GM13976 (cell line): ENCODE measurements at regions not wholly inside any gene's neighbourhood (a gene's known extent, or its start where the extent isn't known, plus 50 kb on each side); places are given as distances from the start of the nearest gene placed in this dataset.

Source experiments
- DNase-seq: peaks from one replicate; pipeline ENCODE4 v3.0.0; 2012; ENCODE audit warnings: low spot score
- in situ Hi-C: fragments of 300-500 bp; cut with MboI; formaldehyde crosslinking; loops from one replicate; pipeline ENCODE4 v1.12.0; 2022; ENCODE audit warnings: low sequenced_read_pairs, mixed read lengths, inconsistent platforms; ENCODE audit not compliant: unreplicated experiment
- TF ChIP-seq, protein P1 (sequence below): IDR thresholded peaks from 2 replicates; pipeline ENCODE4 v1.5.1; 2012; ENCODE audit warnings: borderline replicate concordance, mild to moderate bottlenecking; ENCODE audit not compliant: insufficient read depth; ENCODE audit errors: extremely low read depth, missing control alignments, control extremely low read depth

DNA sequence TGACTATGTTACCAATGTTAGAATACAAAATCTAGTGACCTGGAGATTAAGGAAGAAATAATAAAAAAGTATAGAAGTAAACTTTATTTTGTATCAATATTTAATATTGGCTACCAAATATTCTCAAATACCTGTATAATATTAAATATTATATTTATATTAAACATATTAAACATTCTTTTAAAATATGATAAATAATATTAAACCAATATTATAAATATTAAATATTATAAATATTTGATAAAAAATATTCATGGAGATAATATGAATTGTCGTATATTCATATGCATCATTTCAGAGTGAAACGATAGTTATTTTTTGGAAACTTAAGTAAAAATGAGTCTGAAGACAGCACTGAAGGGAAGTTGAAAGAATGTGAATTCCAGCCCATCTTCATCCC lies 571.2 kb upstream of the KLF12 start:
- in situ Hi-C loops, result no loop called here
- no peak for DNase-seq

DNA sequence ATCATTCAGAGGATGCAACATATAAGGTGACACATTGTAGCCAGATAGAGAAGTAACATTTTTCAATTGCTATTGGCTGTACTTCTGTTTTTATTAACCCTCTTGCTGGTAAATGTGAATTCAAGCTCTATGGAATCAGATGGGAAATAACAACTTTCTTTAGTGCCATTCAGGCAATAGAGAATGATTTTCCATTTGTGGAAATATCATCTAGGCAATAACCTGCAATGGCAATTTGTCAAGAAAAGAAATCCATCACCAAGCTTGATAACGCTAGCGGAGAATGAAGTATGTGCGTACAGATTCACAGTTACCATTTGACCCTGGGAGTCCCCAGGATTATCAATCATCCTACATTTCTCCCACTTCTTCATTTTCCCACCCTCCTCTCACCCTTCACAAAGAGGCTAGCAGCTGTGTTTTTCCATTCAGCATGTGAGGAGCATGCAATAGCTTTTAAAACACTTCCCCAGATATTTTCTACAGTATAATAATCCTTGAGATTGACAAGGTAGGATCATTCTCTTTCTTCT lies 569.7 kb upstream of the KLF12 start:
- TF ChIP-seq, protein P1, sequence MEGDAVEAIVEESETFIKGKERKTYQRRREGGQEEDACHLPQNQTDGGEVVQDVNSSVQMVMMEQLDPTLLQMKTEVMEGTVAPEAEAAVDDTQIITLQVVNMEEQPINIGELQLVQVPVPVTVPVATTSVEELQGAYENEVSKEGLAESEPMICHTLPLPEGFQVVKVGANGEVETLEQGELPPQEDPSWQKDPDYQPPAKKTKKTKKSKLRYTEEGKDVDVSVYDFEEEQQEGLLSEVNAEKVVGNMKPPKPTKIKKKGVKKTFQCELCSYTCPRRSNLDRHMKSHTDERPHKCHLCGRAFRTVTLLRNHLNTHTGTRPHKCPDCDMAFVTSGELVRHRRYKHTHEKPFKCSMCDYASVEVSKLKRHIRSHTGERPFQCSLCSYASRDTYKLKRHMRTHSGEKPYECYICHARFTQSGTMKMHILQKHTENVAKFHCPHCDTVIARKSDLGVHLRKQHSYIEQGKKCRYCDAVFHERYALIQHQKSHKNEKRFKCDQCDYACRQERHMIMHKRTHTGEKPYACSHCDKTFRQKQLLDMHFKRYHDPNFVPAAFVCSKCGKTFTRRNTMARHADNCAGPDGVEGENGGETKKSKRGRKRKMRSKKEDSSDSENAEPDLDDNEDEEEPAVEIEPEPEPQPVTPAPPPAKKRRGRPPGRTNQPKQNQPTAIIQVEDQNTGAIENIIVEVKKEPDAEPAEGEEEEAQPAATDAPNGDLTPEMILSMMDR, result no peak
- no peak for DNase-seq
- in situ Hi-C loops, result no loop called here

More for the DNA sequence above, 571.2 kb upstream of the KLF12 start:
- TF ChIP-seq, protein P1, result no peak

DNA sequence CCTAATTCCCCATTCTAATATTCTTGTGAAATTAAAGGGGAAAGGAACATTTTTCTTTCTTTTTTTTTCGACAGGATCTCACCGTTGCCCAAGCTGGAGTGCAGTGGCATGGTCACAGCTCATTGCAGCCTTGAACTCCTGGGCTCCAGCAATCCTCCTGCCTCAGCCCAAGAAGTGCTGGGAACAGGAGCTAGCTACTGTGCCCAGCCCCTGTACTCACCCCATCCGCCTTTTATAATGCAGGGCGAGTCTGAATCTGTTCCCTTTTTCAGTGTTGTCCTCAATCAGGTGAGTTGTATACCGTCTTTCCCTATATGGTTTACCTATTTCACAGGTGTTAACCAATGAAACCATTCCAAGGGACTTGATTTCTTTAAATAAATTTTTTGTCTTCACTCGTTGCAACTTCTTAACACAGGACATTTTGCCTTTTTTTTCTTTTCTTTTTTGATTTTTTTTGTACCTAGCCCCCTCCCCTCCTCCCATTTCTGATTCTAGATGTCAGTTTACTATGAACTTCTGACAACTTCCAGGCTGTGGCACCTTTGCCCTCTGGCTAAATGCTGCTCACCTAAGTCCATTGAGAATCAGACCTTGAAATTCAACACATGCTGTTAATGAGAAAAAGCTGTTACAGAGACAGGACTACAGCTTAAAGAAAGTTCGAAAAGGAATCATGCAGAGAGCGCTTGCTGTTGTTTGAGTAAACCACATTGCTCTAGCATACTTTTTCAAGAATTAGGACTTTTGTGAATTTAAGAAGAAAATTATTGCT lies 562.1 kb upstream of the KLF12 start:
- TF ChIP-seq, protein P1, result no peak
- in situ Hi-C loops, result no loop called here
- DNase-seq, result no peak

DNA sequence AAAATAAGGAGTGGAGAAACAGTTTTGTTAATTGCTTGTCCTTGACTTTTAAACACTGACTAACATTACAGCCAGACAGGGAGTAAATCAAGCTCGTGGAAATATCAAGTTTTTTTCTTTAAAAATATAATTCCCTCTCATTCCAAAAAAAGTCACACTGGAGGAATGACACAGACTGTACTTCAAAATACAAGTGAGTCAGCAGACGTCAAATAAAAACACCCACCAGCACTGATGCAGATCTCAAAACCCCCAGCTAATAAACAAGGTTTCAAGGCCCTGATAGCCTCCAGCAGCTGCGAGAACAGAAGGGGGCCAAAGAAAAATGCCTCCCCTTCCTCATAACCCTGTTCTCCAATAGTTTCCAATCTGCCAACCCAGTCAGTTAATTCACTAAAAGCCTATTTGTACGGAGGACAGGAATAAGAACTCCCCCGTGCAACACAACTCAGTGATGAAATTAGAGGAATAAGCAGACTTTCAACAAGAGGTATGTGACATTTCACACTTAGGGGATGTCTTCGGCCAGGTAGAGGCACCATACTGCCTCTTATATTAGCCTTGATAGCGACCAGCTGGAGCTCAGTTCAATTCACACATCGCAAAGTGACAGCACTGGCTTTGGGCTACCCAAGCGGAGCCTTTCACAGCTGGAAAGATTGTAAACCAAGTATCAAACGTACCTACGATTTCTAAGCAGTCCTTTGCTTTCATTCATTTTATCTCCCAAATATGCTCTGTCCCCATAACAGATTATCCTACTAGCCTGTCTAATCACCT lies 561.0 kb upstream of the KLF12 start:
- in situ Hi-C loops, result no loop called here
- TF ChIP-seq, protein P1, result no peak
- no peak for DNase-seq

DNA sequence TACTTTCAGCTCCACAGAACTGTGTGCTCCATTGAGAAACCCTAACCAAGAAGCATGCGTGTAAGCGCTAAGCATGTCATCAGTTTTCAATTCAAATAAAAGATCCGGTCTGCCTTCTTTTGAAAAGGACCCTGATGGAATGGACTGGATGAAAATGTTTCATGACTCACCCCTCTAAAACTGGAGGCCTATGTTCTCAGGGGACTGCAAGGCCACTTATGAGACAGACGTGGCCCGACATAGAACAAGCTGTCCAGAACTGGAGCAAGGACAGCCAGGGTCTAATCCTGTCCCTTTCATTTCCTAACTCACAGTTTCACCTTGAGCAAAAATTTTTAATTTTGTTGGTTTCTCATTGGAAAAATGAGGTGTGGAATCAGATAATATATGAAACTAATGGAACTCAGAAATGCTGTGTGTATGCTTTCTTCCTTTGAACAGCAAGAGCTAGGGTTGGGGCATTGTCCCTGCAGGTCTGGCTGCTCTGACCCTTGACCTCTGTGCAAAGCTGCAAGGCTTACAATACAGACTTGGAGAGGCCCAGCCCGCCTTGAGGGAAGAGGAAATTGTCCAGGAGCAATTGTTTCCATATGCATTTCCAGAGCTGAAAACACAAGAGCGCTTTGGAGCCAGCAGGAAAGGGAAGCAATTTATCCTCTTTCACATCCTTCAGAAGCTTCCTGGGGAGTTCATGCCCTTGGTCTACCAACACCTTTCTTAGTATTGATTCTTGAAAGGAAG lies 553.4 kb upstream of the KLF12 start:
- TF ChIP-seq, protein P1, result no peak
- in situ Hi-C loops, result no loop called here

DNA sequence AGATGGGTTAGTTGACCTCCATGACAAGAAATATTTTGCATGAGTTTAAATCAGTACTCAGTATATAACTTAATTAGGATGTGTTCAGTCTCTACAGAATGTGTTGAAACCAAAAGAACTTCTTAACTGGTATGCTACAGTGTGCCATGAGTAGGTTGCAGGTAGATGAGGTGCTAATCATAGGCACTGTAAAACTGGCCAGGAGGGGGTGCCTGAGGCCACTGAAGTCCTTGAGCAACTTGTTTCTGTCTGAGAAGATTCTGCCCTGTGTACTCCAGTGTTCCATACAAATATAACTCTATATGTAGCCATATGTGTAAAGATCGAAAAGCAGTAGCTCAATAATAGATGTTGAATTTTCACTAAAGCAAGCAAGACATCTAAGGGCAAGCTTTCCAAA lies 549.2 kb upstream of the KLF12 start:
- TF ChIP-seq, protein P1, result no peak
- in situ Hi-C loops, result no loop called here
- no peak for DNase-seq

More for the DNA sequence above, 553.4 kb upstream of the KLF12 start:
- DNase-seq, result no peak
